HFFc6 (cell line): ENCODE measurements at regions not wholly inside any gene's neighbourhood (a gene's known extent, or its start where the extent isn't known, plus 50 kb on each side); places are given as distances from the start of the nearest gene placed in this dataset.

Experiments used
- DNase-seq: peaks from one replicate; pipeline ENCODE4 v3.0.0-alpha.2; 2018
- H3K27ac Mint-ChIP-seq: 2 replicates; pipeline ENCODE4 v1.8.0; 2020; ENCODE audit warnings: mild to moderate bottlenecking, mixed read lengths
- H3K27me3 Mint-ChIP-seq: 2 replicates; pipeline ENCODE4 v1.8.0; 2021; ENCODE audit warnings: mild to moderate bottlenecking, moderate library complexity, mixed read lengths; ENCODE audit not compliant: insufficient read depth
- H3K36me3 Mint-ChIP-seq: 2 replicates; pipeline ENCODE4 v1.8.0; 2021; ENCODE audit warnings: low read depth, mixed read lengths
- H3K4me1 Mint-ChIP-seq: 2 replicates; pipeline ENCODE4 v1.8.0; 2020; ENCODE audit warnings: low read depth, mixed read lengths
- H3K4me3 Mint-ChIP-seq: 2 replicates; pipeline ENCODE4 v1.8.0; 2020; ENCODE audit warnings: mild to moderate bottlenecking, moderate library complexity, mixed read lengths
- H3K9me3 Mint-ChIP-seq: 2 replicates; pipeline ENCODE4 v1.8.0; 2020; ENCODE audit warnings: mild to moderate bottlenecking, mixed read lengths
- TF ChIP-seq, protein P1 (sequence below): fragments of 200-600 bp; sonication (generic); IDR thresholded peaks from 2 replicates; pipeline ENCODE4 v1.5.0; 2021; ENCODE audit warnings: antibody characterized with exemption, mild to moderate bottlenecking

DNA sequence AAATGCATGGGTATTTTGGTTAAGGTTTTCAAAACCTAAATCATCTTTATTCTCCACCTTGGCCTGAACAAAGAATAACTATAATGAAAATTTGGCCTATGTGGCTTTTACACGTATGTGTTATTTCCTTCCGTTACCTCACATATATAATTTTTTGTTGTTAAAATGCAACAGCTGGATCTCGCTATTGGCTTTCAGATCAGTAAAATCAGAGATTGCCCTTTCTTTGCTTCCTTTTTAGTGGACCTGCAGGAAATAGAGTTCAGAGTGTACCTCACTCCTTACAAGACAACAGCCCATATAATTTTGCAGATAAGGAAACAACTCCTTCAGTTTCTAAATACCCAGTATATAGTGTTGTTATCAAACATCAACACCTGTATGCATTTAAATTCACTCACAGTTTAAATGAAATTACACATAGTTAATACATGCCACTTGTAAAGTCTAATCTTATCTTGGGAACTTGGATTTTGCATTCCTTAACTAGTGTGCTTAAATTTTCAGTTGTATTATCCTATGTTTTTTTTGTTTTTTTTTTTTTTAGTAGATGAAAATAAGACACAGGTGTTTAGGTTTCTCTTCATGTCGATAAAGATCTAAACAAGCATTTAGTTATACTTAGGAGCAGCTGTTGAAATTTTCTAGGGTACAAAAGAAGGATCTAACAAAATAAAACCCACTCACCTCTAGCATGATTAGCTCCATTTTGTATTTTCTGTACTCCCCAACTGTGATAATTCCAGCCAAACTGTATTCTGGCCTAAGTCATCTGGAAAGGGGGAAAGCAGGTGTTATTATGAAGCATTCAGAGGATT, 96.2 kb upstream of the SPRY1 start:
- Mint-ChIP-seq H3K27me3 (no peaks in the 10 kb centered on the region; the same call in 1 of the 2 replicates), H3K4me3 (no peak overlapping the region), H3K9me3 (no peaks in the 10 kb centered on the region), H3K4me1 (peaks cover 26% of the 10 kb centered on the region), H3K36me3 (peaks cover 6% of the 10 kb centered on the region; the same call in 1 of the 2 replicates), H3K27ac (no peak overlapping the region)
- TF ChIP-seq, protein P1, sequence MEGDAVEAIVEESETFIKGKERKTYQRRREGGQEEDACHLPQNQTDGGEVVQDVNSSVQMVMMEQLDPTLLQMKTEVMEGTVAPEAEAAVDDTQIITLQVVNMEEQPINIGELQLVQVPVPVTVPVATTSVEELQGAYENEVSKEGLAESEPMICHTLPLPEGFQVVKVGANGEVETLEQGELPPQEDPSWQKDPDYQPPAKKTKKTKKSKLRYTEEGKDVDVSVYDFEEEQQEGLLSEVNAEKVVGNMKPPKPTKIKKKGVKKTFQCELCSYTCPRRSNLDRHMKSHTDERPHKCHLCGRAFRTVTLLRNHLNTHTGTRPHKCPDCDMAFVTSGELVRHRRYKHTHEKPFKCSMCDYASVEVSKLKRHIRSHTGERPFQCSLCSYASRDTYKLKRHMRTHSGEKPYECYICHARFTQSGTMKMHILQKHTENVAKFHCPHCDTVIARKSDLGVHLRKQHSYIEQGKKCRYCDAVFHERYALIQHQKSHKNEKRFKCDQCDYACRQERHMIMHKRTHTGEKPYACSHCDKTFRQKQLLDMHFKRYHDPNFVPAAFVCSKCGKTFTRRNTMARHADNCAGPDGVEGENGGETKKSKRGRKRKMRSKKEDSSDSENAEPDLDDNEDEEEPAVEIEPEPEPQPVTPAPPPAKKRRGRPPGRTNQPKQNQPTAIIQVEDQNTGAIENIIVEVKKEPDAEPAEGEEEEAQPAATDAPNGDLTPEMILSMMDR = no peak
- DNase-seq = no peak

DNA sequence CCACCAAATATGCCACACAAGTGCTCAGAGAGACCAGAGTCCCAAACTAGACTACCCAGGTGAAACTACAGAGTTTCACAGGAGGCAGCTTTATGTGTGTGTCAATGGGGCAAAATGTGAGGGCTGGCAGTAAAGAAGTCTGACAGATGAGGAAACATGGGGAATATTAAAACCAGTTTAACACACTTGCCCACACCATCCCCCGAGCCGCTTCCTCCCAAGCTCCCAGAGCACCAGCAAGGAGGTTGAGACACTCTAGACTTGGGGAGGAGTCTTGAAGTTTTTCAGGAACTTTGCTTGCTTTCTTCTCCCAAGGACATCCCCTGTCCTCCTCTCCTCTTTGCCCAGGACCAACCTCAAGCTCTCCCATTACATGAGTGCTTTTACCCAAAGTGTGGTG, 94.7 kb upstream of the SPRY1 start:
- H3K27ac Mint-ChIP-seq = no peak overlapping the region
- TF ChIP-seq, protein P1 = no peak
- no peaks in the 10 kb centered on the region for H3K9me3 Mint-ChIP-seq
- peaks cover 4% of the 10 kb centered on the region; the same call in 1 of the 2 replicates for H3K36me3 Mint-ChIP-seq
- H3K27me3 Mint-ChIP-seq = no peaks in the 10 kb centered on the region
- DNase-seq = no peak
- no peak overlapping the region for H3K4me3 Mint-ChIP-seq
- H3K4me1 Mint-ChIP-seq = peaks cover 26% of the 10 kb centered on the region

DNA sequence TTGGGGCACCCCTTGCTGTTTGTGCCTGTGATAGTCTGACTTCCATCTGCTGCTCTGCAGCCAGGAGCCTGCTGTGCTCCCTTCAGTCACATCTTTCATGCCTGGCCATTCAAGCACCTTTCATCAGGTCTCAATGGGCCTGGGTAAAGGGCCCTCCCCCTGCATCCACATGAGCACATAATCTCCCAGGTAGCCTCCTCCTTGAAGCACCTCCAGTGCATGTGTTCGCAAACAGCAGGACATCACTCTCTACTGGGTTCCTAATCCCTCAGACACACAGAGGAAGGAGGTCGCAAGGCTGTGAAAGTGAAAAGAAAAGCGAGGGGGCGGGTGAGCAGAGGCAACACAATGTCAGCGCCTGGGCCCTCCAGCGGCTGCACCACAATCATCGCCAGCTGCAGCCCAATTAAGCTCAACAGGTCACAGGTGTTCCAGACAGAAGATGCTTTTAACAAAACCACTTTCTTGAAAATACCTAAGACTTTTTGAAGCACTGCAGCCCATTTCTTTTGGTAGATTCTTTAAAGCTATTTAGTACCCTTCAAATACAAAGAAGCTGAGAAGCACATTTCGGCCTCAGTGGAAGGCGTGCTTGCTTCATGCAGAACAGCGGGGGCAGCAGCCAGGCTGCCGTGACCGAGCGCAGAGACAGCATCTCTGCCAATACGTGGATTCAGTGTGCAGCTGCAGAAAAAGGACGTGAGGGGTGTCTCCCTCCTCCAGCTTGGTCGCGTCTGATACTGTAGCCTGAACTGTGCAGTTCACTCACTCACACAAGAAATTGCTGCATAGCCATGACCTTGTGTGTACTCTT, 92.2 kb upstream of the SPRY1 start:
- H3K9me3 Mint-ChIP-seq = no peaks in the 10 kb centered on the region
- no peaks in the 10 kb centered on the region for H3K36me3 Mint-ChIP-seq
- DNase-seq = no peak
- H3K4me1 Mint-ChIP-seq = peaks cover 8% of the 10 kb centered on the region
- TF ChIP-seq, protein P1 = no peak
- H3K27me3 Mint-ChIP-seq = no peaks in the 10 kb centered on the region
- no peak overlapping the region for H3K27ac Mint-ChIP-seq
- H3K4me3 Mint-ChIP-seq = no peak overlapping the region

- TF ChIP-seq, protein P1 = no peak
- Mint-ChIP-seq H3K4me3 (no peak overlapping the region), H3K9me3 (no peaks in the 10 kb centered on the region), H3K36me3 (no peaks in the 10 kb centered on the region), H3K27ac (no peak overlapping the region), H3K27me3 (no peaks in the 10 kb centered on the region), H3K4me1 (no peaks in the 10 kb centered on the region)
- no peak for DNase-seq
Observed at GRCh38 chr4:123305736-123306135, 90.9 kb upstream of the SPRY1 start.

DNA sequence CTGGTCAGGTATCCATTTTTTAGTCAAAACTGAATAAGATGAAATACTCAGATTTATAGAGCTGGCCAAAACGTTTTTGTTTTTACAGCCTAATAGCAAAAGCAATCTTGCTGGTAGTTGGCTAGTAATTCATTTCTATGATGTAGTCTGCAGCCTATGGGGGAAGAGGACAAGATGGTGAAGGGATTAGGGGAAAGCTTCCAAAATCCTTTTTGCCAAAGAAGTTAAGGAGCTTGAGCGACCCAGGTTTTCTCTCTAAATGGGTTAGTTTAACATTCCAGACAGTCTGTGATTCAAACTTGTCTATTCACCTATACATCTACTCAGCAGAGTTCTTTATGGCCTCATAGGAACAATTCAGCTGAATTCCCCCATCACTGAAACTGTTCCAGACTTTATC, 89.8 kb upstream of the SPRY1 start:
- TF ChIP-seq, protein P1 = no peak
- no peaks in the 10 kb centered on the region for H3K4me1 Mint-ChIP-seq
- no peak for DNase-seq
- H3K27me3 Mint-ChIP-seq = no peaks in the 10 kb centered on the region
- no peak overlapping the region for H3K27ac Mint-ChIP-seq
- H3K9me3 Mint-ChIP-seq = no peaks in the 10 kb centered on the region
- H3K36me3 Mint-ChIP-seq = no peaks in the 10 kb centered on the region
- no peak overlapping the region for H3K4me3 Mint-ChIP-seq
